H1 (cell line): ENCODE measurements at regions not wholly inside any gene's neighbourhood (a gene's known extent, or its start where the extent isn't known, plus 50 kb on each side); places are given as distances from the start of the nearest gene placed in this dataset.

Source experiments
- CTCF ChIA-PET: fragments of 300-600 bp; sonication (Branson Sonifier 250); formaldehyde crosslinking; loops from one replicate; lab custom pipeline; 2021; ENCODE audit not compliant: partially characterized antibody; lab: Charles Lee
- POLR2A ChIA-PET: fragments of 300-600 bp; sonication (Branson Sonifier 250); formaldehyde crosslinking; loops from one replicate; lab custom pipeline; 2021; ENCODE audit warnings: inconsistent platforms; ENCODE audit not compliant: partially characterized antibody; lab: Charles Lee
- DNase-seq, 2 experiments: peaks; one replicate each; pipeline versions ENCODE4 v3.0.0 to v3.0.0-alpha.2; 2010 to 2022; ENCODE audit warnings: low spot score in 2 of 2, low read depth in 1 of 2, mixed read lengths in 1 of 2
- FAIRE-seq: peaks from 2 replicates; lab custom pipeline; 2011; peaks lifted over from hg19 to GRCh38; lab: Jason Lieb, UNC
- H2AFZ ChIP-seq: 2 replicates; pipeline ENCODE4 v1.8.1; 2012; ENCODE audit warnings: low read length, inconsistent platforms
- H2AK5ac ChIP-seq: 2 replicates; pipeline ENCODE4 v1.6.1; 2013; ENCODE audit warnings: low read depth, low read length
- H2BK120ac ChIP-seq: replicated peaks from 2 replicates; pipeline ENCODE3; 2013; ENCODE audit warnings: low read depth, low read length, inconsistent platforms
- H2BK12ac ChIP-seq: 2 replicates; pipeline ENCODE4 v1.6.1; 2013; ENCODE audit warnings: low read depth, low read length
- H2BK15ac ChIP-seq: 2 replicates; pipeline ENCODE4 v1.6.1; 2013; ENCODE audit warnings: low read length
- H2BK20ac ChIP-seq: 2 replicates; pipeline ENCODE4 v1.6.1; 2013; ENCODE audit warnings: low read length
- H2BK5ac ChIP-seq: 2 replicates; pipeline ENCODE4 v1.6.1; 2013; ENCODE audit warnings: low read depth, low read length
- H3K14ac ChIP-seq: 2 replicates; pipeline ENCODE4 v1.6.1; 2013; ENCODE audit warnings: inconsistent platforms; ENCODE audit not compliant: insufficient read length
- H3K18ac ChIP-seq: 2 replicates; pipeline ENCODE4 v1.6.1; 2013; ENCODE audit warnings: low read length; ENCODE audit errors: extremely low read depth
- H3K23ac ChIP-seq: 2 replicates; pipeline ENCODE4 v1.6.1; 2013; ENCODE audit warnings: inconsistent platforms; ENCODE audit not compliant: insufficient read length
- H3K23me2 ChIP-seq: 2 replicates; pipeline ENCODE4 v1.6.1; 2013; ENCODE audit warnings: low read depth, low read length
- H3K27ac ChIP-seq: 2 replicates; pipeline ENCODE4 v1.6.1; 2011; ENCODE audit warnings: low read depth, low read length, inconsistent platforms
- H3K27me3 ChIP-seq, 4 experiments: replicated peaks in 1 of 4; 1 replicate in 1 of 4; 2 replicates in 3 of 4; pipeline versions ENCODE4 v1.6.1 to v1.8.1; 2011 to 2013; ENCODE audit warnings: low read length in 3 of 4, mild to moderate bottlenecking in 3 of 4, inconsistent platforms in 2 of 4, mixed read lengths in 2 of 4, moderate library complexity in 1 of 4; ENCODE audit not compliant: control insufficient read depth in 3 of 4, insufficient read depth in 3 of 4; ENCODE audit errors: extremely low read depth in 1 of 4
- H3K36me3 ChIP-seq, 4 experiments: 2 replicates each; pipeline versions ENCODE4 v1.6.1 to v1.8.1; 2011 to 2013; ENCODE audit warnings: mild to moderate bottlenecking in 4 of 4, low read length in 3 of 4, moderate library complexity in 2 of 4, control low read depth in 1 of 4, inconsistent platforms in 1 of 4; ENCODE audit not compliant: insufficient read depth in 4 of 4, control insufficient read depth in 2 of 4
- H3K4ac ChIP-seq: replicated peaks from 2 replicates; pipeline ENCODE3; 2013; ENCODE audit warnings: low read length, low read depth, mixed read lengths, inconsistent platforms; ENCODE audit not compliant: insufficient read length
- H3K4me1 ChIP-seq, 4 experiments: replicated peaks in 1 of 4; 1 replicate in 1 of 4; 2 replicates in 3 of 4; pipeline versions ENCODE4 v1.6.1 to v1.8.1; 2011 to 2013; ENCODE audit warnings: low read length in 3 of 4, inconsistent platforms in 2 of 4, mixed read lengths in 1 of 4; ENCODE audit not compliant: insufficient read depth in 4 of 4, control insufficient read depth in 3 of 4
- H3K4me2 ChIP-seq, 2 experiments: 2 replicates each; pipeline versions ENCODE4 v1.6.1 to v1.8.1; 2011 to 2013; ENCODE audit warnings: low read depth in 2 of 2, low read length in 2 of 2, control low read depth in 1 of 2, inconsistent platforms in 1 of 2, mild to moderate bottlenecking in 1 of 2; ENCODE audit not compliant: insufficient read depth in 1 of 2
- H3K4me3 ChIP-seq, 4 experiments: fragments of 200-600, 300-600 bp in 1 of 4; sonication (generic), shearing (Covaris generic), sonication (Bioruptor Twin) in 1 of 4; 2 replicates each; pipeline versions ENCODE4 v1.5.1 to v1.8.1; 2011 to 2016; ENCODE audit warnings: low read length in 4 of 4, low read depth in 3 of 4, control low read depth in 2 of 4, inconsistent platforms in 2 of 4, mild to moderate bottlenecking in 2 of 4, mixed read lengths in 1 of 4, moderate library complexity in 1 of 4; ENCODE audit not compliant: insufficient read depth in 2 of 4; ENCODE audit errors: extremely low read depth in 1 of 4
- H3K56ac ChIP-seq: replicated peaks from 2 replicates; pipeline ENCODE3; 2013; ENCODE audit warnings: low read depth, mild to moderate bottlenecking, mixed read lengths, low read length, inconsistent platforms; ENCODE audit not compliant: insufficient read length
- H3K79me1 ChIP-seq: 2 replicates; pipeline ENCODE4 v1.6.1; 2013; ENCODE audit warnings: low read depth, low read length, control low read depth
- H3K79me2 ChIP-seq, 2 experiments: 2 replicates each; pipeline versions ENCODE4 v1.6.1 to v1.8.1; 2012 to 2013; ENCODE audit warnings: low read length in 2 of 2, mild to moderate bottlenecking in 2 of 2, inconsistent platforms in 1 of 2; ENCODE audit not compliant: insufficient read depth in 2 of 2, control insufficient read depth in 1 of 2
- H3K9ac ChIP-seq, 4 experiments: replicated peaks in 1 of 4; 1 replicate in 1 of 4; 2 replicates in 3 of 4; pipeline versions ENCODE4 v1.6.1 to v1.8.1; 2011 to 2013; ENCODE audit warnings: low read depth in 3 of 4, low read length in 3 of 4, control low read depth in 2 of 4, mild to moderate bottlenecking in 2 of 4, moderate library complexity in 2 of 4, inconsistent platforms in 1 of 4; ENCODE audit errors: extremely low read depth in 1 of 4
- H3K9me3 ChIP-seq, 2 experiments: 2 replicates each; pipeline versions ENCODE4 v1.6.1 to v1.8.1; 2012 to 2013; ENCODE audit warnings: mild to moderate bottlenecking in 2 of 2, moderate library complexity in 2 of 2, control low read depth in 1 of 2, inconsistent platforms in 1 of 2, low read depth in 1 of 2, low read length in 1 of 2, mixed read lengths in 1 of 2; ENCODE audit not compliant: insufficient read depth in 2 of 2
- H4K20me1 ChIP-seq, 2 experiments: replicated peaks in 1 of 2; 2 replicates each; pipeline versions ENCODE3 to v1.8.1; 2011 to 2013; ENCODE audit warnings: inconsistent platforms in 2 of 2, low read length in 2 of 2, mild to moderate bottlenecking in 1 of 2; ENCODE audit not compliant: insufficient read depth in 2 of 2, control insufficient read depth in 1 of 2
- H4K5ac ChIP-seq: 2 replicates; pipeline ENCODE4 v1.6.1; 2013; ENCODE audit warnings: low read length, low read depth, mixed read lengths, inconsistent platforms; ENCODE audit not compliant: insufficient read length
- H4K8ac ChIP-seq: 2 replicates; pipeline ENCODE4 v1.8.0; 2013; ENCODE audit warnings: mild to moderate bottlenecking, moderate library complexity, low read length, inconsistent platforms; ENCODE audit not compliant: insufficient read depth; ENCODE audit errors: extremely low read depth
- H4K91ac ChIP-seq: replicated peaks from 2 replicates; pipeline ENCODE3; 2013; ENCODE audit warnings: low read length, mixed read lengths, inconsistent platforms; ENCODE audit not compliant: insufficient read length
- BACH1 ChIP-seq: IDR thresholded peaks from 2 replicates; pipeline ENCODE4 v1.6.1; 2012; ENCODE audit warnings: low read length, improper control_type of control experiment
- CBX8 ChIP-seq: fragments of 300-800, 300-1000 bp; sonication (generic); IDR thresholded peaks from 2 replicates; pipeline ENCODE4 v1.7.1; 2016; ENCODE audit warnings: low read depth, low read length, borderline replicate concordance
- CHD2 ChIP-seq: IDR thresholded peaks from 2 replicates; pipeline ENCODE4 v1.6.1; 2012; ENCODE audit warnings: low read length, improper control_type of control experiment
- CREB1 ChIP-seq: IDR thresholded peaks from 2 replicates; pipeline ENCODE4 v1.6.1; 2012; ENCODE audit warnings: inconsistent platforms
- CTBP2 ChIP-seq: IDR thresholded peaks from 2 replicates; pipeline ENCODE4 v1.7.0; 2011; ENCODE audit warnings: borderline replicate concordance, mild to moderate bottlenecking, moderate library complexity, mixed read lengths, low read length; ENCODE audit not compliant: insufficient read depth, insufficient read length
- HDAC2 ChIP-seq, 2 experiments: fragments of 300-600 bp in 1 of 2; sonication (generic) in 1 of 2; IDR thresholded peaks; 2 replicates each; pipeline ENCODE4 v1.6.1; 2011 to 2012; ENCODE audit warnings: low read depth in 2 of 2, low read length in 2 of 2, mild to moderate bottlenecking in 2 of 2, moderate library complexity in 2 of 2, borderline replicate concordance in 1 of 2, inconsistent platforms in 1 of 2
- HDAC6 ChIP-seq: IDR thresholded peaks from one replicate; pipeline ENCODE4 v1.7.1; 2012; ENCODE audit warnings: low read depth, mild to moderate bottlenecking, inconsistent platforms, low read length, moderate library complexity
- MAFK ChIP-seq: IDR thresholded peaks from 2 replicates; pipeline ENCODE4 v1.6.1; 2012; ENCODE audit warnings: low read depth, mild to moderate bottlenecking, improper control_type of control experiment, low read length
- NANOG ChIP-seq: IDR thresholded peaks from 2 replicates; pipeline ENCODE4 v1.6.1; 2011; ENCODE audit warnings: low read length, low read depth, mild to moderate bottlenecking, inconsistent platforms; ENCODE audit not compliant: insufficient read depth, poor library complexity, severe bottlenecking
- RAD21 ChIP-seq, 2 experiments: IDR thresholded peaks in 1 of 2; conservative IDR thresholded peaks in 1 of 2; 2 replicates each; pipeline ENCODE4 v1.6.1; 2011; ENCODE audit warnings: low read depth in 2 of 2, low read length in 2 of 2, improper control_type of control experiment in 1 of 2, inconsistent platforms in 1 of 2, mild to moderate bottlenecking in 1 of 2, moderate library complexity in 1 of 2
- SAP30 ChIP-seq: fragments of 300-600 bp; sonication (generic); IDR thresholded peaks from 2 replicates; pipeline ENCODE4 v1.7.1; 2012; ENCODE audit warnings: low read length, moderate library complexity, mild to moderate bottlenecking, inconsistent platforms; ENCODE audit not compliant: insufficient read depth, insufficient replicate concordance
- SP4 ChIP-seq: IDR thresholded peaks from 2 replicates; pipeline ENCODE4 v1.6.1; 2012; ENCODE audit warnings: low read length, inconsistent platforms
- SRF ChIP-seq: IDR thresholded peaks from 2 replicates; pipeline ENCODE4 v1.6.1; 2011; ENCODE audit warnings: mild to moderate bottlenecking, low read depth, low read length, moderate library complexity
- WGBS, 2 experiments: shearing (Covaris generic) in 1 of 2; methylation state at CpG; one replicate each; pipeline versions ENCODE4 v1.1.6 to v1.1.7; 2013 to 2015; ENCODE audit warnings: low lambda C conversion rate in 2 of 2, mixed read lengths in 2 of 2, inconsistent platforms in 1 of 2, low coverage in 1 of 2, missing lambda C conversion rate in 1 of 2; ENCODE audit not compliant: insufficient replicate concordance in 2 of 2, insufficient coverage in 1 of 2, insufficient read length in 1 of 2; ENCODE audit errors: extremely low coverage in 1 of 2, missing lambda C conversion rate in 1 of 2; 5-methylcytosine and 5-hydroxymethylcytosine counted together
- TF ChIP-seq, protein P1 (sequence below): IDR thresholded peaks from 2 replicates; pipeline ENCODE4 v1.6.1; 2012; ENCODE audit warnings: inconsistent platforms

- Histone ChIP-seq H3K4ac (no peak overlapping the region), H3K9ac (no peak overlapping the region), H3K4me1 (0 out of 7 replicates have a peak, but pooled peaks cover 0 to 3% (median 0%) of the 10 kb centered on the region in 4 experiments), H3K27ac (no peak overlapping the region), H3K56ac (no peak overlapping the region), H2BK12ac (no peak overlapping the region), H2BK120ac (no peak overlapping the region), H3K79me2 (no peaks in the 10 kb centered on the region), H4K20me1 (no peaks in the 10 kb centered on the region), H2BK20ac (no peak overlapping the region), H3K9me3 (no peaks in the 10 kb centered on the region), H3K36me3 (no peaks in the 10 kb centered on the region), H2BK15ac (no peak overlapping the region), H2BK5ac (no peak overlapping the region), H2AFZ (no peak overlapping the region), H3K79me1 (no peaks in the 10 kb centered on the region), H3K18ac (no peak overlapping the region), H4K91ac (no peak overlapping the region), H3K23ac (no peak overlapping the region), H4K8ac (no peak overlapping the region), H3K4me3 (no peak overlapping the region), H3K4me2 (no peak overlapping the region), H4K5ac (no peak overlapping the region), H2AK5ac (no peak overlapping the region), H3K23me2 (no peaks in the 10 kb centered on the region; the same call in 1 of the 2 replicates), H3K14ac (no peak overlapping the region), H3K27me3 (no peaks in the 10 kb centered on the region)
- DNase-seq (no peak), FAIRE-seq (no peak)
- ChIA-PET POLR2A (no interaction called here), CTCF (interaction anchor here (0.6 to 1.6 kb wide), 5 partner anchors 13 to 1812 kb away, joined by 3 to 4 read pairs (median 3); no protein-coding TSS in a partner anchor)
- 100% methylated on average over 1 of the region's 1 CpG; no CpG with 5 or more reads in 1 of the 2 experiments for WGBS, 2 experiments
- TF ChIP-seq NANOG (no peak), CHD2 (no peak), RAD21 (IDR thresholded peaks at IDR 0.05 in 1 of 2, conservative IDR thresholded peaks at IDR 0.05 in 1 of 2; ENCODE audit: low read depth in 2 of 2, low read length in 2 of 2) (no peak), CREB1 (no peak), CBX8 (no peak), HDAC6 (no peak), HDAC2 (IDR thresholded peaks at IDR 0.05; ENCODE audit: borderline replicate concordance in 1 of 2, low read depth in 2 of 2, low read length in 2 of 2) (no peak), SAP30 (no peak), SP4 (no peak), CTBP2 (no peak), BACH1 (no peak), SRF (no peak), MAFK (no peak)
- TF ChIP-seq, protein P1, sequence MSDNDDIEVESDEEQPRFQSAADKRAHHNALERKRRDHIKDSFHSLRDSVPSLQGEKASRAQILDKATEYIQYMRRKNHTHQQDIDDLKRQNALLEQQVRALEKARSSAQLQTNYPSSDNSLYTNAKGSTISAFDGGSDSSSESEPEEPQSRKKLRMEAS = no peak
Observed at GRCh38 chr9:120323125-120323524, 256.8 kb downstream of the CDK5RAP2 start.
